HG03565 (cell line): ENCODE measurements at regions not wholly inside any gene's neighbourhood (a gene's known extent, or its start where the extent isn't known, plus 50 kb on each side); places are given as distances from the start of the nearest gene placed in this dataset.
"Not testable (repeated sequence)": the region's sequence is repeated elsewhere in the genome, so short reads cannot be mapped to it uniquely, and the experiment has no call there.

Source experiments
- ATAC-seq: cut with Tn5 transposase; IDR thresholded peaks from one replicate; pipeline ENCODE4 v1.9.1; 2021; ENCODE audit warnings: mild to moderate bottlenecking, moderate library complexity; ENCODE audit not compliant: unreplicated experiment

- ATAC-seq: no peak
Measured at GRCh38 chr4:188911707-188912106, 772.5 kb downstream of the TRIML1 start.

- ATAC-seq: no peak
Measured at GRCh38 chr4:188915175-188915574, 775.9 kb downstream of the TRIML1 start.

GRCh38 chr4:188918787-188919186 is 779.5 kb downstream of the TRIML1 start:
- no peak for ATAC-seq

- ATAC-seq: no peak
Measured at GRCh38 chr4:188930822-188931221, 791.6 kb downstream of the TRIML1 start.

GRCh38 chr4:188934320-188934962 is 795.2 kb downstream of the TRIML1 start:
- no peak for ATAC-seq

- ATAC-seq: no peak
Measured at GRCh38 chr4:188941524-188942119, 802.4 kb downstream of the TRIML1 start.

- no peak for ATAC-seq
Measured at GRCh38 chr4:188942606-188943005, 803.4 kb downstream of the TRIML1 start.

- ATAC-seq: no peak
Measured at GRCh38 chr4:188949596-188949995, 810.4 kb downstream of the TRIML1 start.

GRCh38 chr4:188955066-188955465 is 815.8 kb downstream of the TRIML1 start:
- ATAC-seq: no peak

- ATAC-seq: no peak
Measured at GRCh38 chr4:188956566-188956965, 817.3 kb downstream of the TRIML1 start.

- no peak for ATAC-seq
Measured at GRCh38 chr4:188958346-188958745, 819.1 kb downstream of the TRIML1 start.

GRCh38 chr4:188959424-188959823 is 820.2 kb downstream of the TRIML1 start:
- ATAC-seq: no peak

- no peak for ATAC-seq
Measured at GRCh38 chr4:188960411-188961093, 821.3 kb downstream of the TRIML1 start.

GRCh38 chr4:188971125-188971524 is 831.9 kb downstream of the TRIML1 start:
- no peak for ATAC-seq

- no peak for ATAC-seq
Measured at GRCh38 chr4:188975271-188975670, 836.0 kb downstream of the TRIML1 start.

GRCh38 chr4:188976644-188977115 is 837.4 kb downstream of the TRIML1 start:
- ATAC-seq: no peak

GRCh38 chr4:188977232-188977631 is 838.0 kb downstream of the TRIML1 start:
- ATAC-seq: not testable (repeated sequence)

GRCh38 chr4:188984518-188984917 is 845.3 kb downstream of the TRIML1 start:
- no peak for ATAC-seq

GRCh38 chr4:188986271-188986689 is 847.0 kb downstream of the TRIML1 start:
- no peak for ATAC-seq

GRCh38 chr4:188987011-188987410 is 847.8 kb downstream of the TRIML1 start:
- ATAC-seq: no peak

GRCh38 chr4:188988131-188988530 is 848.9 kb downstream of the TRIML1 start:
- ATAC-seq: no peak

- no peak for ATAC-seq
Measured at GRCh38 chr4:188989371-188989770, 850.1 kb downstream of the TRIML1 start.
